Kidney (tissue), 13 donors: ENCODE measurements at regions not wholly inside any gene's neighbourhood (a gene's known extent, or its start where the extent isn't known, plus 50 kb on each side); places are given as distances from the start of the nearest gene placed in this dataset.

Experiments used
- DNase-seq, 5 donors: peaks; one replicate each; pipeline ENCODE4 v3.0.0-alpha.2; 2013 to 2020
- FAIRE-seq: peaks from 2 replicates; lab custom pipeline; 2012; peaks lifted over from hg19 to GRCh38; lab: Jason Lieb, UNC
- H3K27ac ChIP-seq, 2 donors: one replicate each; pipeline ENCODE4 v1.7.0; 2013; ENCODE audit warnings: low read depth in 2 of 2, low read length in 2 of 2, inconsistent platforms in 1 of 2
- H3K27me3 ChIP-seq: one replicate; pipeline ENCODE4 v1.7.1; 2013; ENCODE audit warnings: low read length, inconsistent platforms; ENCODE audit not compliant: control insufficient read depth, insufficient read depth
- H3K36me3 ChIP-seq, 3 donors: one replicate each; pipeline versions ENCODE4 v1.7.0 to v1.7.1; 2013; ENCODE audit warnings: low read length in 3 of 3, control low read depth in 1 of 3, inconsistent platforms in 1 of 3; ENCODE audit not compliant: insufficient read depth in 3 of 3, control insufficient read depth in 2 of 3
- H3K4me1 ChIP-seq, 3 donors: one replicate each; pipeline versions ENCODE4 v1.7.0 to v1.7.1; 2013; ENCODE audit warnings: low read length in 3 of 3, inconsistent platforms in 1 of 3, low read depth in 1 of 3; ENCODE audit not compliant: control insufficient read depth in 2 of 3, insufficient read depth in 2 of 3
- H3K4me3 ChIP-seq, 3 donors: one replicate each; pipeline versions ENCODE4 v1.7.0 to v1.8.1; 2013; ENCODE audit warnings: low read length in 3 of 3, control low read depth in 1 of 3, inconsistent platforms in 1 of 3
- H3K9ac ChIP-seq, 3 donors: one replicate each; pipeline versions ENCODE4 v1.7.0 to v1.7.1; 2013; ENCODE audit warnings: low read length in 3 of 3, control low read depth in 1 of 3, inconsistent platforms in 1 of 3
- H3K9me3 ChIP-seq, 3 donors: one replicate each; pipeline versions ENCODE4 v1.7.0 to v1.7.1; 2013; ENCODE audit warnings: low read length in 3 of 3, control low read depth in 1 of 3, inconsistent platforms in 1 of 3; ENCODE audit not compliant: control insufficient read depth in 2 of 3, insufficient read depth in 1 of 3
- CTCF ChIP-seq: IDR thresholded peaks from 3 replicates; pipeline ENCODE4 v1.5.1; 2012; ENCODE audit warnings: mild to moderate bottlenecking, moderate library complexity, borderline replicate concordance; ENCODE audit not compliant: insufficient read depth; ENCODE audit errors: extremely low read depth
- intact Hi-C: fragments of 100-400 bp; cut with DNase I; formaldehyde crosslinking; loops from one replicate; pipeline ENCODE4 v1.11.1; 2022
- donor health status: control.
- donor health status: control.
- donor health status: control.
- donor health status: control.
- donor health status: control.
- donor health status: DM: yes; HTN: yes; CAD: no.
- donor health status: Normal renal cell carcinoma (clear cell type).

DNA sequence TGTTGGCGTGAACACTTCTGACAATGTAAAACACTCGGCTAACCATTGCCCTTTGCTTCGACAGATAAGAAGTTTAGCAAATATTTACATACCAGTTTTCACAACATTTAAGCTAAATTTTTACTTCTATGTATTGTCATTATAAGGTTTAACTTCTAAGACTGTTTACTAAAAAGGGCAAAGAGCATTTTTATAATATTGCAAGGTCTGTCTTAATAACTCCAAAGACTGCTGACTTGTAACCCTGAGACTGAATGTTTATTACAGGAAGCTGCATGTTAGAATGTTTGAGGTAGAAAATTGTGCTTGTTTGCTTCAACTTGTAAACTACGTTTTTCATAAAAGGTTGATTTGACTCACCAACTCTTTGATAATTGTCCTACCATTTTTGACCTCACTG lies 213.2 kb upstream of the RPS6KA3 start:
- no peaks in the 10 kb centered on the region for H3K4me1 ChIP-seq
- FAIRE-seq, result no peak
- intact Hi-C loops, result no loop called here

DNA sequence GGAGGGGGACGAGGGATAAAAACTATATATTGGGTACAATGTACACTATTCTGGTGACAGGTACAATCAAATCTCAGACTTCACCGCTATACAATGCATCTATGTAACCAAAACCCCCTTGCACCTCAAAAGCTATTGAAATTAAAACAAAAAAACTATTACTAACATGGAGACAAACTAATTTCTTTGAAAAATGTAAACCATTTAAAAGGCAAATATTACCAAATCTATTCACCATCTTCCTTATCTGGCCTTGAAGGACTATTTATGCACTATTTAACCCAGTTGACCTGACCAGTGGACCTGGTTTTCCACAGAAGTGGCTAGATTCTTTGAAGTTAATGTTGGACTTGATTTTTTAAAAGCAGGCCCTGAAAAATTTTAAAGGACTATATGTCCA lies 212.3 kb upstream of the RPS6KA3 start:
- intact Hi-C loops, result no loop called here

More for the DNA sequence above, 213.2 kb upstream of the RPS6KA3 start:
- no peaks in the 10 kb centered on the region for H3K36me3 ChIP-seq
- H3K27me3 ChIP-seq, result no peaks in the 10 kb centered on the region
- no peak overlapping the region for H3K4me3 ChIP-seq
- no peak for DNase-seq
- H3K9ac ChIP-seq, result no peak overlapping the region
- no peak overlapping the region for H3K27ac ChIP-seq
- no peak for TF ChIP-seq CTCF
- no peaks in the 10 kb centered on the region for H3K9me3 ChIP-seq

DNA sequence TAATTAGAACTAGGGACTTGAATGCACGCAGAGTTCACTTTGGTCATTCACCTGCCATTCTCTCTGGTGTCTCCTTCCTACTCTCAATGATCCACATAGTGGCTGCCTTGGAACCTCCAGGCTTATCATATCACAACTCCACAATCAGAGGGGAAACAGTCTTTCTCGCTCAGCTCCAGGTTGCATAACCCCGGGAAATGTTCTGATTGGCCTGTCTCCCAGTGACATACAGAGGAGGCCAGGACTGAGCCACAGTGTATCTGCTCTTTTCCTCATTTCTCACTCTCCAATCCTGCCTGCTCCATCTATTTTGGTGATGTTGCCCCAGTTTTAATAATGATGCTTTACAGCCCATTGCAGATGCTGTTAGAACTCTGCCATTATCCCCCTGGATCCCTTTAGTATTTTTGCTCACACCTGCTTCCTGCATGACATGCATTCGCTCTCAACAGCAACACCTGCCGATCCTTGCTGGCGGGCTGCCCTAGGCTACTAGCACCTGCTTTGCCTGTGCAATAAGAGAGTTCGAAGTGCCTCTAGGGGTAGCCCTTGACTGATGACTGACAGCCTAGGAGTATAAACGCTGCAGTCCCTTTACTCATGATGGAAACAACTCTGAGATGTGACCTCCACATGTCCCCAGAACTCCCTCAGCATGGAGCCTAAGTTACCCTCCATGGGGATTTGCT lies 211.3 kb upstream of the RPS6KA3 start:
- Histone ChIP-seq H3K27ac (no peak overlapping the region), H3K4me3 (no peak overlapping the region), H3K36me3 (no peaks in the 10 kb centered on the region), H3K9ac (no peak overlapping the region), H3K4me1 (no peaks in the 10 kb centered on the region), H3K27me3 (peaks cover 2% of the 10 kb centered on the region), H3K9me3 (no peaks in the 10 kb centered on the region)
- DNase-seq (no peak), FAIRE-seq (no peak)
- intact Hi-C loops, result no loop called here
- TF ChIP-seq CTCF, result no peak

More for the DNA sequence above, 212.3 kb upstream of the RPS6KA3 start:
- no peak for TF ChIP-seq CTCF
- no peaks in the 10 kb centered on the region for H3K27me3 ChIP-seq
- H3K36me3 ChIP-seq, result no peaks in the 10 kb centered on the region
- H3K9me3 ChIP-seq, result no peaks in the 10 kb centered on the region
- no peak overlapping the region for H3K9ac ChIP-seq
- H3K4me3 ChIP-seq, result no peak overlapping the region
- DNase-seq, result no peak
- no peak overlapping the region for H3K27ac ChIP-seq
- no peaks in the 10 kb centered on the region for H3K4me1 ChIP-seq
- FAIRE-seq, result no peak

DNA sequence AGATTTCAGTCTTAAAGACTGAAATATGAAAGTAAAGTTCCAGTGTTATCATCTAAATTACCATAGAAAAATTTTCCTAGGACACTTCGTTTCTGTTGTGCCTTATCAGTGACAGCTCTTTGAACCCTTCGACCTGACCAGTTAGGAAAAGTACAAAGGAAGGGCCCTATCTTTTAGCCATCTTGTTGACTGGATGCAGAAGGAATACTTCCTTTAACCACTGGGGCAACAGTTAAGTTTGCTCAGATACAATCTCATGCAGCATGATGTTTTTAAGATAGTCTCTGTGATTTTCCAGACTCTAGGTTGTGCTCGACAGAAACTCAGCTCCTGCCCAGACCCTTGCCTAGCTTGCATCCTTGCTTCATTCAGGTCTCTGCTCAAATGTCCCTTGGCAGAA lies 210.5 kb upstream of the RPS6KA3 start:
- no peak overlapping the region for H3K4me3 ChIP-seq
- intact Hi-C loops, result no loop called here

More for the DNA sequence above, 210.5 kb upstream of the RPS6KA3 start:
- Histone ChIP-seq H3K27me3 (peaks cover 4% of the 10 kb centered on the region), H3K9me3 (no peaks in the 10 kb centered on the region), H3K4me1 (no peaks in the 10 kb centered on the region), H3K27ac (no peak overlapping the region), H3K9ac (no peak overlapping the region), H3K36me3 (no peaks in the 10 kb centered on the region)
- DNase-seq, result no peak
- no peak for FAIRE-seq
- no peak for TF ChIP-seq CTCF
